ENCODE measurements at regions not wholly inside any gene's neighbourhood (a gene's known extent, or its start where the extent isn't known, plus 50 kb on each side); places are given as distances from the start of the nearest gene placed in this dataset.

DNA sequence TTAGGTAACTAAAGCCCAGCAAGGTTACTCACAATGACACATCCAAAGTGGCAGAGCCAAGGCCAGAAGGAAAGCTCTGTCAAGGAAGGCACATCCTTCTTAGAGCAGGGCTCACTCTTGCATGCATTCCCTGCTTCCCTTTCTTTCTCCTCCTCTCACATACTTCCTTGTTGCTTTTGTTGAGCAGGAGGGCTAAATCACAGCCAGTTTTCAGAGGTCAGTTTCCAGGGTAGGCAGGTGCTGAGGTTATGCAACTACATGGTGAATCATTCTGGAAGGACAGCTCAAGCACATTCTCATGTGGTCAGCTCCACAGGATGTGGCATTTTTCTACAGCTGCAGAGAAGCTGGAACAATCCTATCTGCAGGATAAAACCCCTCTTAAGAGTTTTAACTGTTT, 275.6 kb downstream of the ZNF621 start:
- TF ChIP-seq, protein P1, sequence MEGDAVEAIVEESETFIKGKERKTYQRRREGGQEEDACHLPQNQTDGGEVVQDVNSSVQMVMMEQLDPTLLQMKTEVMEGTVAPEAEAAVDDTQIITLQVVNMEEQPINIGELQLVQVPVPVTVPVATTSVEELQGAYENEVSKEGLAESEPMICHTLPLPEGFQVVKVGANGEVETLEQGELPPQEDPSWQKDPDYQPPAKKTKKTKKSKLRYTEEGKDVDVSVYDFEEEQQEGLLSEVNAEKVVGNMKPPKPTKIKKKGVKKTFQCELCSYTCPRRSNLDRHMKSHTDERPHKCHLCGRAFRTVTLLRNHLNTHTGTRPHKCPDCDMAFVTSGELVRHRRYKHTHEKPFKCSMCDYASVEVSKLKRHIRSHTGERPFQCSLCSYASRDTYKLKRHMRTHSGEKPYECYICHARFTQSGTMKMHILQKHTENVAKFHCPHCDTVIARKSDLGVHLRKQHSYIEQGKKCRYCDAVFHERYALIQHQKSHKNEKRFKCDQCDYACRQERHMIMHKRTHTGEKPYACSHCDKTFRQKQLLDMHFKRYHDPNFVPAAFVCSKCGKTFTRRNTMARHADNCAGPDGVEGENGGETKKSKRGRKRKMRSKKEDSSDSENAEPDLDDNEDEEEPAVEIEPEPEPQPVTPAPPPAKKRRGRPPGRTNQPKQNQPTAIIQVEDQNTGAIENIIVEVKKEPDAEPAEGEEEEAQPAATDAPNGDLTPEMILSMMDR (IDR thresholded peaks at IDR 0.05; ENCODE audit: insufficient read depth, low read length), result no peak
- TF ChIP-seq, protein P2, sequence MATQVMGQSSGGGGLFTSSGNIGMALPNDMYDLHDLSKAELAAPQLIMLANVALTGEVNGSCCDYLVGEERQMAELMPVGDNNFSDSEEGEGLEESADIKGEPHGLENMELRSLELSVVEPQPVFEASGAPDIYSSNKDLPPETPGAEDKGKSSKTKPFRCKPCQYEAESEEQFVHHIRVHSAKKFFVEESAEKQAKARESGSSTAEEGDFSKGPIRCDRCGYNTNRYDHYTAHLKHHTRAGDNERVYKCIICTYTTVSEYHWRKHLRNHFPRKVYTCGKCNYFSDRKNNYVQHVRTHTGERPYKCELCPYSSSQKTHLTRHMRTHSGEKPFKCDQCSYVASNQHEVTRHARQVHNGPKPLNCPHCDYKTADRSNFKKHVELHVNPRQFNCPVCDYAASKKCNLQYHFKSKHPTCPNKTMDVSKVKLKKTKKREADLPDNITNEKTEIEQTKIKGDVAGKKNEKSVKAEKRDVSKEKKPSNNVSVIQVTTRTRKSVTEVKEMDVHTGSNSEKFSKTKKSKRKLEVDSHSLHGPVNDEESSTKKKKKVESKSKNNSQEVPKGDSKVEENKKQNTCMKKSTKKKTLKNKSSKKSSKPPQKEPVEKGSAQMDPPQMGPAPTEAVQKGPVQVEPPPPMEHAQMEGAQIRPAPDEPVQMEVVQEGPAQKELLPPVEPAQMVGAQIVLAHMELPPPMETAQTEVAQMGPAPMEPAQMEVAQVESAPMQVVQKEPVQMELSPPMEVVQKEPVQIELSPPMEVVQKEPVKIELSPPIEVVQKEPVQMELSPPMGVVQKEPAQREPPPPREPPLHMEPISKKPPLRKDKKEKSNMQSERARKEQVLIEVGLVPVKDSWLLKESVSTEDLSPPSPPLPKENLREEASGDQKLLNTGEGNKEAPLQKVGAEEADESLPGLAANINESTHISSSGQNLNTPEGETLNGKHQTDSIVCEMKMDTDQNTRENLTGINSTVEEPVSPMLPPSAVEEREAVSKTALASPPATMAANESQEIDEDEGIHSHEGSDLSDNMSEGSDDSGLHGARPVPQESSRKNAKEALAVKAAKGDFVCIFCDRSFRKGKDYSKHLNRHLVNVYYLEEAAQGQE (IDR thresholded peaks at IDR 0.05; ENCODE audit: insufficient replicate concordance, low read depth), result no peak
